NCI-H2029 (cell line): ENCODE measurements at regions not wholly inside any gene's neighbourhood (a gene's known extent, or its start where the extent isn't known, plus 50 kb on each side); places are given as distances from the start of the nearest gene placed in this dataset.
"Not testable (repeated sequence)": the region's sequence is repeated elsewhere in the genome, so short reads cannot be mapped to it uniquely, and the experiment has no call there.

Experiments used
- DNase-seq: peaks from one replicate; lab custom pipeline; 2025; lab: John Stamatoyannopoulos, UW

- no peak for DNase-seq
Measured at GRCh38 chr12:78501825-78502224, 362.7 kb upstream of the SYT1 start.

GRCh38 chr12:78519422-78519821, 345.2 kb upstream of the SYT1 start:
- peak; percentile 3 for DNase-seq

- no peak for DNase-seq
Measured at GRCh38 chr12:78530100-78530765, 334.3 kb upstream of the SYT1 start.

- no peak for DNase-seq
Measured at GRCh38 chr12:78531831-78532458, 332.6 kb upstream of the SYT1 start.

GRCh38 chr12:78534311-78534710, 330.3 kb upstream of the SYT1 start:
- DNase-seq: no peak

- DNase-seq: no peak
Measured at GRCh38 chr12:78540606-78541336, 323.8 kb upstream of the SYT1 start.

- DNase-seq: no peak
Measured at GRCh38 chr12:78550831-78551230, 313.7 kb upstream of the SYT1 start.

- no peak for DNase-seq
Measured at GRCh38 chr12:78555802-78556201, 308.8 kb upstream of the SYT1 start.

GRCh38 chr12:78556651-78557050, 307.9 kb upstream of the SYT1 start:
- no peak for DNase-seq

GRCh38 chr12:78559416-78559815, 305.2 kb upstream of the SYT1 start:
- no peak for DNase-seq

GRCh38 chr12:78559886-78560285, 304.7 kb upstream of the SYT1 start:
- no peak for DNase-seq

- DNase-seq: no peak
Measured at GRCh38 chr12:78560633-78561032, 303.9 kb upstream of the SYT1 start.

- peak; percentile 27 for DNase-seq
Measured at GRCh38 chr12:78562368-78563205, 302.0 kb upstream of the SYT1 start.

- no peak for DNase-seq
Measured at GRCh38 chr12:78563826-78564225, 300.7 kb upstream of the SYT1 start.

GRCh38 chr12:78566456-78566855, 298.1 kb upstream of the SYT1 start:
- DNase-seq: no peak

GRCh38 chr12:78568321-78569020, 296.1 kb upstream of the SYT1 start:
- no peak for DNase-seq

GRCh38 chr12:78571953-78572352, 292.6 kb upstream of the SYT1 start:
- no peak for DNase-seq

GRCh38 chr12:78575208-78575607, 289.4 kb upstream of the SYT1 start:
- not testable (repeated sequence) for DNase-seq

- no peak for DNase-seq
Measured at GRCh38 chr12:78579846-78580245, 284.7 kb upstream of the SYT1 start.

- no peak for DNase-seq
Measured at GRCh38 chr12:78580296-78580695, 284.3 kb upstream of the SYT1 start.

- DNase-seq: no peak
Measured at GRCh38 chr12:78584695-78585094, 279.9 kb upstream of the SYT1 start.

- DNase-seq: no peak
Measured at GRCh38 chr12:78585132-78585531, 279.4 kb upstream of the SYT1 start.
